Caki2 (cell line): ENCODE measurements at regions not wholly inside any gene's neighbourhood (a gene's known extent, or its start where the extent isn't known, plus 50 kb on each side); places are given as distances from the start of the nearest gene placed in this dataset.

Experiments used
- DNase-seq: peaks from one replicate; pipeline ENCODE4 v3.0.0-alpha.2; 2015; ENCODE audit warnings: low read depth
- in situ Hi-C: cut with HindIII; loops from 2 replicates; pipeline ENCODE4 v1.10.0; 2016; ENCODE audit warnings: low sequenced_read_pairs, low pct_unique_long_range_greater_than_20kb, mixed read lengths

- in situ Hi-C loops: no loop called here
- no peak for DNase-seq
These were observed 201.2 kb upstream of the PARD3B start for GRCh38 chr2:204344119-204344518.

DNA sequence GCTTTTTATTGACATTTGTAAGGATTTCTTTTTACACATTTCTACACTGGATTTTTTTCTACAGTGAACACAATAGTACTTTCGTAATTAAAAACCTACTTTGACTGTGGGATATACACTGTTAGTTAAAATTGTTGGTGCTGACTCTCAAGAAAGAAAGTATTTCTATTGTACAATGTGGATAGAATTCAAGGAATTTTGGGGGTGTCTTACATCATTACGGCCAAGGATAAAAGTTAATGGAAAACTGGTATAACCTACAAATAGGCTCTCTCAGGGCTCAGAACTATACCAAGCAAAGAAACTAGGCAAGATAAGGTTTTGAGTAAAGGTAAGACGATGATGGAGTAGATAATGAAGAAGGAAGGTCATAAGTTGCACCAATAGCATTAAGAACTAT, 198.4 kb upstream of the PARD3B start:
- no peak for DNase-seq
- in situ Hi-C loops: no loop called here

DNA sequence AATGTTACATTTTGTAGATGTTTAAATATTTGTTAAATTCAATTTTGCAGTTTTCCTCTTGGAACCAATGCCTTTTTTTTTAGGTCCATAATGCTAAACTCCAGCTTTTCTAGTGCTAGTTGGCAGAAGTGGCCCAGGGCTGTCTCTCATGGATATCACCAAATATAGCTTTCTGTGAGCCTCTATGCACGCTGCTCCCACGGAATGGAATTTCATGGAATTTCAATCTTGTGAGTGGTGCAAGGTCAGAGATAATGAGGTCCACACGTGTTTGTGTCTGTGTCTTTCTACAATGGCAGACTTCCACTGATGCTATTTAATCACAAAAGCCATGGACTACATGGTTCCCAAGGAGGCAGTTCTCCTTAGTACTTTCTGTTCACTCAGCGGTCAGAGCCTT, 191.5 kb upstream of the PARD3B start:
- no peak for DNase-seq
- in situ Hi-C loops: no loop called here

- in situ Hi-C loops: no loop called here
- DNase-seq: no peak
These were observed 190.8 kb upstream of the PARD3B start for GRCh38 chr2:204354442-204354856.

DNA sequence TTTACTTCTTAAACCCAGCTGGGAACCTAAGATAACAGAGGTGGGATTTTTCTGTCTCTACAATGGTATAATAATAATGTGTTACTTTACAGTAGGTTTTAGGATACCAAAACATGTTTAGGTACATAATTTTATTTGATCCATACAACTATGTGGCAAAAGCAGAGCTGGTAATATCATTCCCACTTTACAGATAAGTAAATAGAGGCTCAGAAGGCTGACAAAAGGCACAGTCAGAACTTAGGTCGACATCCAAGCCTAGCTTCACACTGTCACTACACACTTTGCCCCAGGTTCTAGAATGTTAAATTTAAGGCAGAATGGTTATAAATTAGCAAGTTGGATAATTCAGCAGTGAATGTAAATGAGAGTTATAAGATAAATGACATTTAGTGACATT, 189.6 kb upstream of the PARD3B start:
- DNase-seq: no peak
- in situ Hi-C loops: no loop called here

- in situ Hi-C loops: no loop called here
These were observed 189.1 kb upstream of the PARD3B start for GRCh38 chr2:204356151-204356641.

DNA sequence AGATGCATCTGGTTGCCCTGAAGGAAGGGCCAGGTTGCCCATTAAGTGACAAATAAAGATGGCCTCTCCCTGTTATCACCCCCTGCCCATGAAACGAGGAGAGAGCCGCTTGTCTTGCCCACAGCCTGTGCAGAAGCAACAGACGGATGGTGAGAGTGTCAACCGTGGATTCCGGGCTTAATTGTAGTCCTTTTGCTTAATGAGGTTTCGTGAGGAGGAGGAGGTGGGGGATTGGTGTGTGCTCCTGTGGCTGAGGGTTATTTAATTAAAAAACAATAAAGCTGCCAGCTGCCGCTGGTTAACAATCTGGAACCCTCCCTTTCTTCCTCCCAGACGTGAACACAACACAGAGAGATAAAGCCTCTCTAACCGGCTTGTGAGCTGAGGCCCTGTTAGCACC, 188.0 kb upstream of the PARD3B start:
- in situ Hi-C loops: no loop called here
- no peak for DNase-seq

More at GRCh38 chr2:204356151-204356641, 189.1 kb upstream of the PARD3B start:
- DNase-seq: no peak

GRCh38 chr2:204359076-204359475, 186.2 kb upstream of the PARD3B start:
- in situ Hi-C loops: no loop called here
- no peak for DNase-seq

- DNase-seq: no peak
- in situ Hi-C loops: no loop called here
These were observed 184.9 kb upstream of the PARD3B start for GRCh38 chr2:204360218-204361007.

DNA sequence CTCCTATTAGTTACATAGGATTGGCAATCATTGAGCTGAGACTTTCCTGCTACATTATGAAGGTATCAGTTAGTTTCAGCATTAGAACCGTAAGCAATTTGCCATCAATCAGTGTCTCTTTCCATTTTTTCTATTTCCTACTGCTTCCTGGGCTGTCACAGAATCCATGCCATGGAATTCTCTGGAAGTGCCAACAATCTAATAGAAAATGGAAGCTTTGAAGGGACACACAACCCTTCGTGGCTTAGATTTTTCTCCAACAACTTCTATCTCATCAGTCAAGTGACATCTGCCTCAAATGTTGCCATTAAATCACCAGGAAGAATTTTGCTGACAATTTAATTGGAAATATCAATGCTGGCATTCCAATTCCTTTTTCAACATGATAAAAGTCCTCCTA, 183.5 kb upstream of the PARD3B start:
- in situ Hi-C loops: no loop called here
- no peak for DNase-seq

- in situ Hi-C loops: no loop called here
- DNase-seq: no peak
These were observed 182.7 kb upstream of the PARD3B start for GRCh38 chr2:204362581-204362980.

- in situ Hi-C loops: no loop called here
- no peak for DNase-seq
These were observed 181.8 kb upstream of the PARD3B start for GRCh38 chr2:204363513-204363912.

- in situ Hi-C loops: no loop called here
- no peak for DNase-seq
These were observed 180.3 kb upstream of the PARD3B start for GRCh38 chr2:204364860-204365535.

DNA sequence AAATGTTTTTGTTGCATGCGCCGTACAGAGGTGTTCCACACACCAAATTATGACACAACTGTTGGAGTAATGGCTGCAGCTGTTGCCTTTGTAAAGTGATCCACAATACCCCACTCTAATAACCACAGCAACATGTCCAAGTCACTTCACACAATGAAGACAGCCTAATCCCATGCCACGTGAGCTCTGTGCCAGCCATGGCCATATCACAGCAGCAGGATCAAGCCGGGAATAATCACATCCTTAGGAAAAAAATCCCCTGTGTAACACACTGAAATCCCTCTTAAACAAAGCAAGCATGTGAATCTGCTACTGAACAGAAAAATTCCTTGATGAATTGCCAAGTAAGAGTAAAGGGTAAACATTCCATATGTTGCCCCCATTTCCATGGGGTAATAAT, 179.5 kb upstream of the PARD3B start:
- in situ Hi-C loops: no loop called here
- DNase-seq: no peak

DNA sequence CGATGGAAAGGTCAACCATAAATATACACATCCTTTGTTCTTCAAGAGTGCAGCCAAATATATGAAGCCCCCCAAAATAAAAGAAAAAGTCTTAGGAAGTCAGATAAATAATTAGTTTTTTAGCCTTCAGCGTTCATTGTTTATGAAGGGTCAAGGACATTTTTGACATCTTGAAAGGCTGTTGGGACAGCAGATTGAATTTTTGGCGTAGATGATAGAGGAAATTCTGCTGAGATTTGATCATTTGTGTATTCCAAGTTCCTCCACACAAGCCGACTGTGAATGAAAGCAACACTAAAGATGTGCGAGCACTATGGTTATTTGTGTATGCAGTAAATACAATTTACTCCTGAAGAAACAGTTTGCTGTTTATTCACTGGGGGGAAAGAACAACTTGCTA, 177.8 kb upstream of the PARD3B start:
- in situ Hi-C loops: no loop called here
- DNase-seq: no peak

DNA sequence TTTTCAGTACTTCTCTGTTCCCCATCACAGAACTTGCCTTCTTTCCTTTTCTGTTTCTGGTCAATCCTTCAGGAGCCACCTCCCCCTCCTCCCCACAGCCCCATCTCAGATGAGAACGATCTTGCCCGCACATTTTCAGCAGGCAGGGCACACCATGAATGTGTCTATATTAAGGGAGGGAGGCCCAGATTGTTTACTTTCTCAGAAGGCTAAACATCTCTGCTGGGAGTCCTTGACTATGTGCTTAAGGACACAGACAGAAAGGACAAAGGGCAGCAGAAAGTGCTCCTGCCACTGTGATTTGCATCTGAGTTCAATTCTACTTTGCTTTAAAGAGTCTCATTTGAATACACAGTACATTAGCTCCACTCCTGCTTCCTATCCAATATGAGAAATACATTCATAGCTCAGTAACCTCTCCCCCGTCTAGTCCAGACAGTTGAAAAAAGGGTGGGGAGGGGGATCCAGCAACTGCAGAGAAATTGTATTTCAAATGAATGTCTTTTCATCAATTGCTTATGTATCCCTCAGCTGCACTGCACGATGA, 175.0 kb upstream of the PARD3B start:
- no peak for DNase-seq
- in situ Hi-C loops: no loop called here

GRCh38 chr2:204373942-204374341, 171.3 kb upstream of the PARD3B start:
- in situ Hi-C loops: no loop called here
- DNase-seq: no peak

- DNase-seq: no peak
- in situ Hi-C loops: no loop called here
These were observed 165.0 kb upstream of the PARD3B start for GRCh38 chr2:204380141-204380881.

DNA sequence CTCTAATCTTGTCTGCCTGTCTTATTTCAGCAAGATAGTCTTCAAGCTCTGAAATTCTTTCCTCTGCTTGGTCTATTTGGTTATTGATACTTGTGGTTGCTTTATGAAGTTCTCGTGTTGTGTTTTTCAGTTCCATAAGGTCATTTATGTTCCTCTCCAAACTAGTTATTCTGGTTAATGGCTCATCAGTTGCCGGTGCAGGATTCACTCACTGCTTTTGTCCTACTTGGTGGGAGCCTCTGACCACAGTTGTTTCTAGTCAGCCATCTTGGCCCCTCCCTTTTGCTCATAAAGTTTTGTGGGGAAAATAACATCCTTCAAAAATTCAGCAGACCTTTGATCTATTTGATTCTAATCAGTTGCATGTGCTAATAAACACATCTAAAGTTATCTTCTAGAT, 158.6 kb upstream of the PARD3B start:
- in situ Hi-C loops: no loop called here
- DNase-seq: no peak
